Fibroblast of lung (primary cell): ENCODE measurements at regions not wholly inside any gene's neighbourhood (a gene's known extent, or its start where the extent isn't known, plus 50 kb on each side); places are given as distances from the start of the nearest gene placed in this dataset.
A peak's percentile ranks its signal among the peaks of the same experiment; 100 is the strongest.

Experiments
- DNase-seq, 2 donors: peaks; one replicate each; pipeline versions ENCODE4 v3.0.0 to v3.0.0-alpha.2; 2010; ENCODE audit warnings: low read depth in 2 of 2
- H2AFZ ChIP-seq: 2 replicates; pipeline ENCODE4 v1.5.1; 2012; ENCODE audit warnings: low read length, control low read depth, inconsistent platforms
- H3K27ac ChIP-seq: 2 replicates; pipeline ENCODE4 v1.5.1; 2011; ENCODE audit warnings: low read length, control low read depth; ENCODE audit not compliant: insufficient read depth
- H3K27me3 ChIP-seq: 2 replicates; pipeline ENCODE4 v1.5.1; 2011; ENCODE audit warnings: mild to moderate bottlenecking, low read length; ENCODE audit not compliant: control insufficient read depth, insufficient read depth
- H3K36me3 ChIP-seq: 2 replicates; pipeline ENCODE4 v1.5.1; 2011; ENCODE audit warnings: low read length; ENCODE audit not compliant: control insufficient read depth, insufficient read depth
- H3K4me1 ChIP-seq: 2 replicates; pipeline ENCODE4 v1.5.1; 2011; ENCODE audit warnings: low read length; ENCODE audit not compliant: control insufficient read depth, insufficient read depth; ENCODE audit errors: extremely low read depth
- H3K4me2 ChIP-seq: 2 replicates; pipeline ENCODE4 v1.5.1; 2011; ENCODE audit warnings: low read length, control low read depth; ENCODE audit not compliant: insufficient read depth; ENCODE audit errors: extremely low read depth
- H3K4me3 ChIP-seq, 4 experiments: fragments of 200-600 bp in 1 of 4; sonication (generic) in 1 of 4; replicated peaks in 1 of 4; 2 replicates each; pipeline ENCODE4 v1.5.1; 2011 to 2016; ENCODE audit warnings: low read length in 4 of 4, low read depth in 3 of 4, mild to moderate bottlenecking in 3 of 4, control low read depth in 2 of 4, inconsistent platforms in 1 of 4, mixed read lengths in 1 of 4; ENCODE audit not compliant: insufficient read depth in 1 of 4; ENCODE audit errors: control extremely low read depth in 1 of 4
- H3K79me2 ChIP-seq: 2 replicates; pipeline ENCODE4 v1.5.1; 2012; ENCODE audit warnings: mild to moderate bottlenecking, low read length, inconsistent platforms; ENCODE audit not compliant: control insufficient read depth, insufficient read depth
- H3K9ac ChIP-seq: 2 replicates; pipeline ENCODE4 v1.5.1; 2011; ENCODE audit warnings: mild to moderate bottlenecking, low read length, control low read depth; ENCODE audit not compliant: insufficient read depth
- H3K9me3 ChIP-seq: 2 replicates; pipeline ENCODE4 v1.5.1; 2012; ENCODE audit warnings: low read depth, low read length; ENCODE audit not compliant: control insufficient read depth, insufficient read depth
- H4K20me1 ChIP-seq: 2 replicates; pipeline ENCODE4 v1.5.1; 2011; ENCODE audit warnings: low read length; ENCODE audit not compliant: control insufficient read depth, insufficient read depth; ENCODE audit errors: extremely low read depth
- EZH2 ChIP-seq: IDR thresholded peaks from 2 replicates; pipeline ENCODE4 v1.5.1; 2012; ENCODE audit warnings: low read length, control low read depth, mild to moderate bottlenecking; ENCODE audit errors: missing control alignments
- TF ChIP-seq, protein P1 (sequence below), 2 donors: IDR thresholded peaks in 1 of 2; conservative IDR thresholded peaks in 1 of 2; 1 replicate in 1 of 2; 2 replicates in 1 of 2; pipeline ENCODE4 v1.5.1; 2011 to 2012; ENCODE audit warnings: low read length in 2 of 2, control low read depth in 1 of 2, inconsistent platforms in 1 of 2, low read depth in 1 of 2, mild to moderate bottlenecking in 1 of 2

DNA sequence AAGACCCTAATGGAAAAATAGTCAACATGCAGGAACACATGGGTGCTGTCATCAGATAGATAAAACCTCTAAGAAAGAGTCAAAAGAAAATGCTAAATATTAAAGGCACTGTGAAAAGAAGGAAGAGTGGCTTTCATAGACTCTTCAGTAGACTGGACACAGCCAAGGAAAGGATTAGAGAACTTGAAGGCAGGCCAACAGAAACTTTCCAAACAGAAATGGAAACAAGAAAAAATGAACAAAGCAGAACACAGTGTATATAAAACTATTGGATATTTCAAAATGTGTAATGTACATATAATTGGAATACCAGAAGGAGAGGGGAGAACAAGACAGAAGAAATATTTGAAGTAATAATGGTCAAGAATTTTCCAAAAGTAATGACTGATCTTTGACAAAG, 431.9 kb downstream of the MATN1 start:
- H3K4me3 ChIP-seq: no peak overlapping the region
- H3K4me1 ChIP-seq: no peaks in the 10 kb centered on the region
- no peaks in the 10 kb centered on the region for H3K79me2 ChIP-seq
- no peak overlapping the region for H3K27ac ChIP-seq
- H3K4me2 ChIP-seq: no peak overlapping the region
- no peaks in the 10 kb centered on the region for H3K27me3 ChIP-seq
- TF ChIP-seq EZH2: no peak
- TF ChIP-seq, protein P1, sequence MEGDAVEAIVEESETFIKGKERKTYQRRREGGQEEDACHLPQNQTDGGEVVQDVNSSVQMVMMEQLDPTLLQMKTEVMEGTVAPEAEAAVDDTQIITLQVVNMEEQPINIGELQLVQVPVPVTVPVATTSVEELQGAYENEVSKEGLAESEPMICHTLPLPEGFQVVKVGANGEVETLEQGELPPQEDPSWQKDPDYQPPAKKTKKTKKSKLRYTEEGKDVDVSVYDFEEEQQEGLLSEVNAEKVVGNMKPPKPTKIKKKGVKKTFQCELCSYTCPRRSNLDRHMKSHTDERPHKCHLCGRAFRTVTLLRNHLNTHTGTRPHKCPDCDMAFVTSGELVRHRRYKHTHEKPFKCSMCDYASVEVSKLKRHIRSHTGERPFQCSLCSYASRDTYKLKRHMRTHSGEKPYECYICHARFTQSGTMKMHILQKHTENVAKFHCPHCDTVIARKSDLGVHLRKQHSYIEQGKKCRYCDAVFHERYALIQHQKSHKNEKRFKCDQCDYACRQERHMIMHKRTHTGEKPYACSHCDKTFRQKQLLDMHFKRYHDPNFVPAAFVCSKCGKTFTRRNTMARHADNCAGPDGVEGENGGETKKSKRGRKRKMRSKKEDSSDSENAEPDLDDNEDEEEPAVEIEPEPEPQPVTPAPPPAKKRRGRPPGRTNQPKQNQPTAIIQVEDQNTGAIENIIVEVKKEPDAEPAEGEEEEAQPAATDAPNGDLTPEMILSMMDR (conservative IDR thresholded peaks at IDR 0.05 in 1 of 2, IDR thresholded peaks at IDR 0.05 in 1 of 2; ENCODE audit: low read depth in 1 of 2, low read length in 2 of 2): no peak
- H2AFZ ChIP-seq: no peak overlapping the region
- no peak overlapping the region for H3K9ac ChIP-seq
- H3K36me3 ChIP-seq: no peaks in the 10 kb centered on the region
- H4K20me1 ChIP-seq: no peaks in the 10 kb centered on the region
- H3K9me3 ChIP-seq: no peaks in the 10 kb centered on the region
- DNase-seq: no peak

DNA sequence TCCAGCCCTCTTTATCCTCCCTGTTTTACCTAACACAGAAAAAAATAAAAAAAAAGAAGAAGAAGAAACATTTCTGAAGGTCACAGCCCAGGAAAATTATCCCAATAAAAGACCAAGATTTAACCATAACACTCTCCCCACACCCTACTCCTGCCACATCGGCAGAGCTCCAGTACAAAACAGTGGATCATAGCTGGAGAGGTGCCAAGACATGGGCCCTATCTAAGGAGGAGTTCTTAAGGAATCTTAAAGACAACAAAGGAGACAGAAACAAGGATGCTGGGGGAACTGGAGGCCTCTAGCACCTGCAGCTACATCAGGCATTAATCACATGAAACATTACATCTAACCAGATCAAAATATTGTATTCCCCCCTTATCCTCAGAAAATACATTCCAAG, 432.8 kb downstream of the MATN1 start:
- no peak overlapping the region for H3K27ac ChIP-seq
- no peaks in the 10 kb centered on the region for H3K27me3 ChIP-seq
- peak in 1 of 2 donors; percentile 2 for DNase-seq
- H3K4me1 ChIP-seq: no peaks in the 10 kb centered on the region
- H2AFZ ChIP-seq: no peak overlapping the region
- H3K36me3 ChIP-seq: no peaks in the 10 kb centered on the region
- H4K20me1 ChIP-seq: no peaks in the 10 kb centered on the region
- no peaks in the 10 kb centered on the region for H3K9me3 ChIP-seq
- no peak for TF ChIP-seq EZH2
- TF ChIP-seq, protein P1 (conservative IDR thresholded peaks at IDR 0.05 in 1 of 2, IDR thresholded peaks at IDR 0.05 in 1 of 2; ENCODE audit: low read depth in 1 of 2, low read length in 2 of 2): no peak
- H3K4me2 ChIP-seq: no peak overlapping the region
- no peak overlapping the region for H3K4me3 ChIP-seq
- H3K9ac ChIP-seq: no peak overlapping the region
- H3K79me2 ChIP-seq: no peaks in the 10 kb centered on the region

DNA sequence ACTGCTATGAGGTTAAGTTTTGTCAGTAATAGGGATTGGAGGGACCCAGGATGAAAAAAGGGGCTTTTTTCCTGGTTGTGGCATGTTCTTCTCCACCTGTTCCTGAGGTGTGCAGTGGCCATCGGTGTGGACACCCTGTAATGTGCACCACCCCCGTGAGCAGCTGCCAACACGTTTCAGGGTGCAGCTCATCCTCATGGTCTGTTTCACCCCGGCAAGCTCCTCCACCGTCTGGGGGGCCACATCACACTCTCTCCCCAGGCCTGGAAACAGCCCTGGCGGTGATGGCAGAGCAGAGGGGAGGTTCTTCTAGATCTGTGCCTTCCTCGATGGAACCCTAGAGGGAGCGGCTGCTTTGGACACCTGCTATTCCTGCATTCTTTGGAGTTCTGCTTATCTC, 435.4 kb downstream of the MATN1 start:
- Histone ChIP-seq H3K27me3 (no peaks in the 10 kb centered on the region), H3K9me3 (no peaks in the 10 kb centered on the region), H3K4me2 (no peak overlapping the region), H3K9ac (no peak overlapping the region), H2AFZ (no peak overlapping the region), H3K79me2 (no peaks in the 10 kb centered on the region), H4K20me1 (no peaks in the 10 kb centered on the region), H3K36me3 (no peaks in the 10 kb centered on the region), H3K4me3 (no peak overlapping the region), H3K4me1 (no peaks in the 10 kb centered on the region), H3K27ac (no peak overlapping the region)
- DNase-seq: no peak
- TF ChIP-seq, protein P1 (conservative IDR thresholded peaks at IDR 0.05 in 1 of 2, IDR thresholded peaks at IDR 0.05 in 1 of 2; ENCODE audit: low read depth in 1 of 2, low read length in 2 of 2): no peak
- no peak for TF ChIP-seq EZH2
